ENCODE measurements at regions not wholly inside any gene's neighbourhood (a gene's known extent, or its start where the extent isn't known, plus 50 kb on each side); places are given as distances from the start of the nearest gene placed in this dataset.

DNA sequence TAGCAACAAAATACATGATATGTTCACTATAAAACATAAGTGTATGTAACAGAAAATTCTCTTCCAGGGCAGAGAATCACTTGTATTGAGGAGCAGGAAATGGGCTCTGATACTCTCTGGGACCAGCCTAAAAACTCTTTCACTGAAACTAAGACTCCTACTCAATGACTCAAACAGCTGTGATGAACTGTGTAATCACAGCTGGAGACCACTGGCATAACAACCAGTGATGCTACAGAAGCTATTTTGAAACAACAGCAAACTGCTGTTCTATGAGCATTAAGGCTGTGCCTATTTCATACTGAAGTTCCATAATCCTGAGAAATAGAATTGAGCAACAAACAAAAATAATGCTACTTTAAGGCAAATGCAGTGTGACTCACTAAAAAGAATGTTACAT, 594.0 kb downstream of the HINT1 start:
- no peak for TF ChIP-seq EZH2 (IDR thresholded peaks at IDR 0.05; ENCODE audit: borderline replicate concordance, low read length)
- TF ChIP-seq, protein P1, sequence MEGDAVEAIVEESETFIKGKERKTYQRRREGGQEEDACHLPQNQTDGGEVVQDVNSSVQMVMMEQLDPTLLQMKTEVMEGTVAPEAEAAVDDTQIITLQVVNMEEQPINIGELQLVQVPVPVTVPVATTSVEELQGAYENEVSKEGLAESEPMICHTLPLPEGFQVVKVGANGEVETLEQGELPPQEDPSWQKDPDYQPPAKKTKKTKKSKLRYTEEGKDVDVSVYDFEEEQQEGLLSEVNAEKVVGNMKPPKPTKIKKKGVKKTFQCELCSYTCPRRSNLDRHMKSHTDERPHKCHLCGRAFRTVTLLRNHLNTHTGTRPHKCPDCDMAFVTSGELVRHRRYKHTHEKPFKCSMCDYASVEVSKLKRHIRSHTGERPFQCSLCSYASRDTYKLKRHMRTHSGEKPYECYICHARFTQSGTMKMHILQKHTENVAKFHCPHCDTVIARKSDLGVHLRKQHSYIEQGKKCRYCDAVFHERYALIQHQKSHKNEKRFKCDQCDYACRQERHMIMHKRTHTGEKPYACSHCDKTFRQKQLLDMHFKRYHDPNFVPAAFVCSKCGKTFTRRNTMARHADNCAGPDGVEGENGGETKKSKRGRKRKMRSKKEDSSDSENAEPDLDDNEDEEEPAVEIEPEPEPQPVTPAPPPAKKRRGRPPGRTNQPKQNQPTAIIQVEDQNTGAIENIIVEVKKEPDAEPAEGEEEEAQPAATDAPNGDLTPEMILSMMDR (IDR thresholded peaks at IDR 0.05; ENCODE audit: low read length): no peak
